Keratinocyte (primary cell): ENCODE measurements at regions not wholly inside any gene's neighbourhood (a gene's known extent, or its start where the extent isn't known, plus 50 kb on each side); places are given as distances from the start of the nearest gene placed in this dataset.

Experiments used
- DNase-seq: peaks from one replicate; pipeline ENCODE4 v3.0.0-alpha.2; 2011; ENCODE audit warnings: low read depth, missing footprints, low spot score
- FAIRE-seq: peaks from 2 replicates; lab custom pipeline; 2011; peaks lifted over from hg19 to GRCh38; lab: Jason Lieb, UNC
- H2AFZ ChIP-seq: 2 replicates; pipeline ENCODE4 v1.6.0; 2012; ENCODE audit warnings: low read length, control low read depth, inconsistent platforms; ENCODE audit not compliant: control insufficient read depth
- H3K27ac ChIP-seq: 2 replicates; pipeline ENCODE4 v1.5.1; 2011; ENCODE audit warnings: low read length; ENCODE audit not compliant: control insufficient read depth, insufficient read depth
- H3K27me3 ChIP-seq: 3 replicates; pipeline ENCODE4 v1.6.0; 2011; ENCODE audit warnings: low read length; ENCODE audit not compliant: control insufficient read depth, insufficient read depth; ENCODE audit errors: extremely low read depth
- H3K36me3 ChIP-seq, 2 experiments: 2 replicates in 1 of 2; 3 replicates in 1 of 2; pipeline ENCODE4 v1.5.1; 2011; ENCODE audit warnings: low read length in 2 of 2, mild to moderate bottlenecking in 1 of 2; ENCODE audit not compliant: control insufficient read depth in 2 of 2, insufficient read depth in 2 of 2; ENCODE audit errors: extremely low read depth in 1 of 2
- H3K4me1 ChIP-seq: 3 replicates; pipeline ENCODE4 v1.5.1; 2011; ENCODE audit warnings: low read length; ENCODE audit not compliant: control insufficient read depth, insufficient read depth; ENCODE audit errors: extremely low read depth
- H3K4me2 ChIP-seq: 3 replicates; pipeline ENCODE4 v1.6.0; 2011; ENCODE audit warnings: low read depth, low read length; ENCODE audit not compliant: control insufficient read depth, insufficient read depth; ENCODE audit errors: extremely low read depth
- H3K4me3 ChIP-seq, 3 experiments: fragments of 200-600 bp in 1 of 3; sonication (generic) in 1 of 3; 2 replicates in 2 of 3; 3 replicates in 1 of 3; pipeline ENCODE4 v1.5.1; 2011 to 2016; ENCODE audit warnings: low read length in 3 of 3, mild to moderate bottlenecking in 3 of 3, control low read depth in 2 of 3, inconsistent platforms in 1 of 3, low read depth in 1 of 3, mixed read lengths in 1 of 3, mixed run types in 1 of 3, moderate library complexity in 1 of 3; ENCODE audit not compliant: control insufficient read depth in 2 of 3, insufficient read depth in 2 of 3; ENCODE audit errors: extremely low read depth in 1 of 3
- H3K79me2 ChIP-seq: 2 replicates; pipeline ENCODE4 v1.6.0; 2012; ENCODE audit warnings: low read length; ENCODE audit not compliant: control insufficient read depth, insufficient read depth
- H3K9ac ChIP-seq: 3 replicates; pipeline ENCODE4 v1.6.0; 2011; ENCODE audit warnings: low read length; ENCODE audit not compliant: control insufficient read depth, insufficient read depth; ENCODE audit errors: extremely low read depth
- H3K9me1 ChIP-seq: 3 replicates; pipeline ENCODE4 v1.6.0; 2011; ENCODE audit warnings: low read length; ENCODE audit not compliant: control insufficient read depth, insufficient read depth; ENCODE audit errors: extremely low read depth
- H3K9me3 ChIP-seq: 2 replicates; pipeline ENCODE4 v1.5.1; 2012; ENCODE audit warnings: low read depth, low read length; ENCODE audit not compliant: control insufficient read depth
- H4K20me1 ChIP-seq: 3 replicates; pipeline ENCODE4 v1.6.0; 2011; ENCODE audit warnings: low read length; ENCODE audit not compliant: control insufficient read depth, insufficient read depth; ENCODE audit errors: extremely low read depth
- EZH2 ChIP-seq: IDR thresholded peaks from one replicate; pipeline ENCODE4 v1.6.1; 2012; ENCODE audit warnings: inconsistent platforms, mild to moderate bottlenecking, low read length, moderate library complexity
- dilution Hi-C: fragments of 300-500 bp; cut with MboI; formaldehyde crosslinking; loops from one replicate; pipeline ENCODE4 v1.7.0; 2020; ENCODE audit warnings: low sequenced_read_pairs; ENCODE audit not compliant: extremely low pct_ligation_motif_present
- TF ChIP-seq, protein P1 (sequence below), 3 experiments: IDR thresholded peaks in 1 of 3; conservative IDR thresholded peaks in 1 of 3; optimal IDR thresholded peaks in 1 of 3; 2 replicates in 2 of 3; 3 replicates in 1 of 3; pipeline versions ENCODE3 to v1.5.1; 2011; ENCODE audit warnings: low read length in 3 of 3, mild to moderate bottlenecking in 3 of 3, moderate library complexity in 2 of 3, control low read depth in 1 of 3, inconsistent platforms in 1 of 3; ENCODE audit not compliant: insufficient read depth in 2 of 3; ENCODE audit errors: extremely low read depth in 1 of 3

DNA sequence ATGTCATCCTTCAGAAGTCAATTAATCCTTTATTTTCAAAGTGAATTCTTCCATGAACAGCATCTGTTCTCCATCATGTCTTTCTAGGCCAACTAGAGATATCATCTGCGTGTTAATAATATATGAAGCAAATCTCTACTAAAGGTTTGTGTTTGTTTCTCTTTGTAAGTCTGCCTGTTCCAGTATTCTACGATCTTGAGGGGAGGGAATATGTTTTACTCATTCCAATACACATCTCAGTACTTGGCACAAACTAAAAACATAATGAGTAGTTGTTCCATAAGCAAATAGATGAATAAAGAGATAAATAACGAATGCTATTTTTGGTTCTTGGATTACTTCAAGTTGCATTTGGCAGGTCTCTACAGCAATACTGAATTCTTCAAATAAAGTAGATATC lies 470.7 kb upstream of the GRIN3A start:
- Histone ChIP-seq H3K9ac (no peak overlapping the region), H3K79me2 (no peaks in the 10 kb centered on the region), H3K9me3 (no peaks in the 10 kb centered on the region), H3K4me3 (no peak overlapping the region), H2AFZ (no peak overlapping the region), H3K9me1 (no peaks in the 10 kb centered on the region), H4K20me1 (no peaks in the 10 kb centered on the region), H3K27me3 (no peaks in the 10 kb centered on the region), H3K36me3 (no peaks in the 10 kb centered on the region), H3K4me2 (no peak overlapping the region), H3K4me1 (no peaks in the 10 kb centered on the region), H3K27ac (no peak overlapping the region)
- DNase-seq, result no peak
- no peak for TF ChIP-seq EZH2
- TF ChIP-seq, protein P1, sequence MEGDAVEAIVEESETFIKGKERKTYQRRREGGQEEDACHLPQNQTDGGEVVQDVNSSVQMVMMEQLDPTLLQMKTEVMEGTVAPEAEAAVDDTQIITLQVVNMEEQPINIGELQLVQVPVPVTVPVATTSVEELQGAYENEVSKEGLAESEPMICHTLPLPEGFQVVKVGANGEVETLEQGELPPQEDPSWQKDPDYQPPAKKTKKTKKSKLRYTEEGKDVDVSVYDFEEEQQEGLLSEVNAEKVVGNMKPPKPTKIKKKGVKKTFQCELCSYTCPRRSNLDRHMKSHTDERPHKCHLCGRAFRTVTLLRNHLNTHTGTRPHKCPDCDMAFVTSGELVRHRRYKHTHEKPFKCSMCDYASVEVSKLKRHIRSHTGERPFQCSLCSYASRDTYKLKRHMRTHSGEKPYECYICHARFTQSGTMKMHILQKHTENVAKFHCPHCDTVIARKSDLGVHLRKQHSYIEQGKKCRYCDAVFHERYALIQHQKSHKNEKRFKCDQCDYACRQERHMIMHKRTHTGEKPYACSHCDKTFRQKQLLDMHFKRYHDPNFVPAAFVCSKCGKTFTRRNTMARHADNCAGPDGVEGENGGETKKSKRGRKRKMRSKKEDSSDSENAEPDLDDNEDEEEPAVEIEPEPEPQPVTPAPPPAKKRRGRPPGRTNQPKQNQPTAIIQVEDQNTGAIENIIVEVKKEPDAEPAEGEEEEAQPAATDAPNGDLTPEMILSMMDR (optimal IDR thresholded peaks at IDR 0.05 in 1 of 3, IDR thresholded peaks at IDR 0.05 in 1 of 3, conservative IDR thresholded peaks at IDR 0.05 in 1 of 3; ENCODE audit: extremely low read depth in 1 of 3, insufficient read depth in 2 of 3, low read length in 3 of 3), result no peak
- no peak for FAIRE-seq
- dilution Hi-C loops, result no loop called here

DNA sequence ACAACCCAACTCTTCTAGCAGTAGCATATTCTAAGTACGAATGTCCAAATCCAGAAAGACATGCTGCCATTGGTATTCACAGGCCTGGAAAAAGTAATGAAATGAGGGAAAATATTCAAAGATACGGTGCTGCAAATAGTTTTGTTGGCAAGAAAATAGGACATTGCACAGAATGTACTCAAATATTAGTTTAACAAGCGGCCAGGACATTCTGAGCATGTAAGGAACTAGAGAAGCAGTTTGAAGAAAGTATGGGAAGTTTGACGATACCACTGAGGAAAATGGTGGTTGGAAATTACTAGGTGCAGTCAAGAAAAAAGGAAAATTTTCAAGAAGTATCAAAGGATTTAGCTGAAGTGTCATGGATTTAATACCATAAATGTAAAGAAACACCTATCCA lies 468.0 kb upstream of the GRIN3A start:
- FAIRE-seq (no peak), DNase-seq (no peak)
- Histone ChIP-seq H3K4me3 (no peak overlapping the region), H3K9me3 (no peaks in the 10 kb centered on the region), H3K36me3 (no peaks in the 10 kb centered on the region), H3K4me2 (no peak overlapping the region), H4K20me1 (no peaks in the 10 kb centered on the region), H3K9me1 (no peaks in the 10 kb centered on the region), H3K4me1 (no peaks in the 10 kb centered on the region), H3K27me3 (no peaks in the 10 kb centered on the region), H3K27ac (no peak overlapping the region), H2AFZ (no peak overlapping the region), H3K9ac (no peak overlapping the region), H3K79me2 (no peaks in the 10 kb centered on the region)
- TF ChIP-seq, protein P1 (optimal IDR thresholded peaks at IDR 0.05 in 1 of 3, IDR thresholded peaks at IDR 0.05 in 1 of 3, conservative IDR thresholded peaks at IDR 0.05 in 1 of 3; ENCODE audit: extremely low read depth in 1 of 3, insufficient read depth in 2 of 3, low read length in 3 of 3), result no peak
- no peak for TF ChIP-seq EZH2
- dilution Hi-C loops, result no loop called here
